Osteocyte (in vitro differentiated cells): ENCODE measurements at regions not wholly inside any gene's neighbourhood (a gene's known extent, or its start where the extent isn't known, plus 50 kb on each side); places are given as distances from the start of the nearest gene placed in this dataset.

Experiments used
- DNase-seq: peaks from one replicate; pipeline ENCODE4 v3.0.0; 2021; ENCODE audit warnings: mixed read lengths; ENCODE audit not compliant: unreplicated experiment; ENCODE audit errors: extremely low spot score
- H3K27ac Mint-ChIP-seq: one replicate; pipeline ENCODE4 v1.8.0; 2021; ENCODE audit warnings: mild to moderate bottlenecking, mixed read lengths; ENCODE audit not compliant: unreplicated experiment
- H3K27me3 Mint-ChIP-seq: one replicate; pipeline ENCODE4 v1.8.0; 2021; ENCODE audit warnings: mixed read lengths; ENCODE audit not compliant: unreplicated experiment
- H3K36me3 Mint-ChIP-seq: one replicate; pipeline ENCODE4 v1.8.0; 2021; ENCODE audit warnings: mixed read lengths; ENCODE audit not compliant: unreplicated experiment
- H3K4me1 Mint-ChIP-seq: one replicate; pipeline ENCODE4 v1.8.0; 2021; ENCODE audit warnings: mixed read lengths; ENCODE audit not compliant: unreplicated experiment
- H3K4me3 Mint-ChIP-seq: one replicate; pipeline ENCODE4 v1.8.0; 2021; ENCODE audit warnings: mild to moderate bottlenecking, moderate library complexity, mixed read lengths; ENCODE audit not compliant: unreplicated experiment
- H3K9me3 Mint-ChIP-seq: one replicate; pipeline ENCODE4 v1.8.0; 2021; ENCODE audit warnings: mixed read lengths; ENCODE audit not compliant: unreplicated experiment
- TF ChIP-seq, protein P1 (sequence below): fragments of 200-600 bp; sonication (generic); IDR thresholded peaks from 2 replicates; pipeline ENCODE4 v1.5.0; 2021; ENCODE audit warnings: antibody characterized with exemption, mild to moderate bottlenecking, moderate library complexity

DNA sequence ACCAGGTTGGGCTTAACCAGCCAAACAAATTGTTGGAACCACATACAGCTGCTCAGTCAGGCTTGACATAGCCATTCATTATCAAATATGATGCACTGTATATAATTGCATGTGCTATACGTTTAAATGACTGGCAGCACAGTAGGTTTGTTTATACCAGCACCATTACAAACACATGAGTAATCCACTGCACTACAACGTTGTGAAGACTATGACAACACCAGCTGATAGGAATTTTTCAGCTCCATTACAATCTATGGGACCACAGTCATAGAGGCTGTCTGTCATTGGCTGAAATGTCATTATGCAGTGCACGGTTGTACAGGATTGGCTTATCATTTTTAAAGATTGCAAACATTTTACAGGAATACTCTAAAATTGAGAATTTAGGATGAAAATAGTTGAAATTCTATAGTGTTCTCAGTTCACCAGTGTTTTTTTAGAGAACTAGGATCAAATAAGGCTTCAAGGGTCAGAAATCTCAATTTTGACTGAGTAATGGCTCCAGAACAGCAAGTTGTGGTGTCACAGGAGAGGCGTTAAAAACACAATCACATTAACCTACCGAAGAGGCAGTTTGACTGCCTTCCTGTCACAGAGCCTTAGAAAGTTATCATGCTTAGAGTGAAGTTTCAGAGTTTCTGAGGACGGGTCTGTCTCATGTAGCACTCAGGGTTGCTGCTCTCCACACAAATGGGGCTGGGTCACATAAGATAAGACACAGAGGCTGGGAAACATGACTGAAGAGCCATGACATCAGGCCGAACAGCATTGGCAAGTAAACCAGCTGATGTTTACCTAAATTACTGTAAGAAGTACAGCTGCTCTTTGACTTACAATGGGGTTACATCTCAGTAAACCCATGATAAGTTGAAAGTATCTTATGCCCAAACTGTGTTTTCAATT lies 60.7 kb upstream of the SMLR1 start:
- Mint-ChIP-seq H3K36me3 (no peaks in the 10 kb centered on the region), H3K4me1 (no peaks in the 10 kb centered on the region), H3K27me3 (peaks cover 10% of the 10 kb centered on the region), H3K9me3 (no peaks in the 10 kb centered on the region), H3K27ac (no peak overlapping the region), H3K4me3 (no peak overlapping the region)
- DNase-seq: no peak
- TF ChIP-seq, protein P1, sequence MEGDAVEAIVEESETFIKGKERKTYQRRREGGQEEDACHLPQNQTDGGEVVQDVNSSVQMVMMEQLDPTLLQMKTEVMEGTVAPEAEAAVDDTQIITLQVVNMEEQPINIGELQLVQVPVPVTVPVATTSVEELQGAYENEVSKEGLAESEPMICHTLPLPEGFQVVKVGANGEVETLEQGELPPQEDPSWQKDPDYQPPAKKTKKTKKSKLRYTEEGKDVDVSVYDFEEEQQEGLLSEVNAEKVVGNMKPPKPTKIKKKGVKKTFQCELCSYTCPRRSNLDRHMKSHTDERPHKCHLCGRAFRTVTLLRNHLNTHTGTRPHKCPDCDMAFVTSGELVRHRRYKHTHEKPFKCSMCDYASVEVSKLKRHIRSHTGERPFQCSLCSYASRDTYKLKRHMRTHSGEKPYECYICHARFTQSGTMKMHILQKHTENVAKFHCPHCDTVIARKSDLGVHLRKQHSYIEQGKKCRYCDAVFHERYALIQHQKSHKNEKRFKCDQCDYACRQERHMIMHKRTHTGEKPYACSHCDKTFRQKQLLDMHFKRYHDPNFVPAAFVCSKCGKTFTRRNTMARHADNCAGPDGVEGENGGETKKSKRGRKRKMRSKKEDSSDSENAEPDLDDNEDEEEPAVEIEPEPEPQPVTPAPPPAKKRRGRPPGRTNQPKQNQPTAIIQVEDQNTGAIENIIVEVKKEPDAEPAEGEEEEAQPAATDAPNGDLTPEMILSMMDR: no peak

DNA sequence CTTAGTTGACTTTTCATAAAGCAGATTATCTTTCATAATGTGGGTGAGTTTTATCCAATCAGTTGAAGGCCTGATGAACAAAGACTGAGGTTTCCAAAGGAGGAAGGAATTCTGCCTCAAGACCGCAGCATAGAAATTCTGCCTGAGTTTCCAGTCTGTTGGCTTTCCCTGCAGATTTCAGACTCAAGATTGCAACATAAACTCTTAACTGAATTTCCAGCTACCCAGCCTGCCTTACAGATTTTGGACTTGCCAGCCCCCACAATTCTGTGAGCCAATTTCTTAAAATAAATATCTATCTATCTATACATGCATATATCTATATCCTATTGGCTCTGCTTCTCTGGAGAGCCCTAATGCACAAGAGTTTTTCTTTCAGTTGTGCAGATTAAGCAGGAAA lies 57.3 kb upstream of the SMLR1 start:
- no peaks in the 10 kb centered on the region for H3K9me3 Mint-ChIP-seq
- TF ChIP-seq, protein P1: no peak
- H3K27ac Mint-ChIP-seq: no peak overlapping the region
- H3K4me3 Mint-ChIP-seq: no peak overlapping the region
- H3K36me3 Mint-ChIP-seq: no peaks in the 10 kb centered on the region
- no peaks in the 10 kb centered on the region for H3K4me1 Mint-ChIP-seq
- H3K27me3 Mint-ChIP-seq: no peaks in the 10 kb centered on the region
- DNase-seq: no peak

DNA sequence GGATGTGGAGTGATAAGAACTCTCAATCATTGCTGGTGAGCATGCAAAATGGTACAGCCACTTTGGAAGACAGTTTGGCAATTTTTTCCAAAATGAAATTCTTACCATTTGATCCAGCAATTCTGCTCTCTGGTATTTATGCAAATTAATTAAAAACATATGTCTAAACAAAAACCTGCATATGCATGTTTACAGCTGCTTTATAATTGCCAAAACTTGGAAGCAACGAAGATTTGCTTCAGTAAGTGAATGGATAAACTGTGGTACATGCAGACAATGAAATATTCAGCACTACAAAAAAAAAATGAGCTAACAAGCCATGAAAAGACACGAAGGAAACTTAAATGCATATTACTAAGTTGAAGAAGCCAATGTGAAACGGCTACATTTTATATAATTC lies 55.5 kb upstream of the SMLR1 start:
- TF ChIP-seq, protein P1: no peak
- H3K4me1 Mint-ChIP-seq: no peaks in the 10 kb centered on the region
- no peaks in the 10 kb centered on the region for H3K9me3 Mint-ChIP-seq
- no peaks in the 10 kb centered on the region for H3K36me3 Mint-ChIP-seq
- no peak overlapping the region for H3K4me3 Mint-ChIP-seq
- no peak for DNase-seq
- H3K27me3 Mint-ChIP-seq: no peaks in the 10 kb centered on the region
- H3K27ac Mint-ChIP-seq: no peak overlapping the region

DNA sequence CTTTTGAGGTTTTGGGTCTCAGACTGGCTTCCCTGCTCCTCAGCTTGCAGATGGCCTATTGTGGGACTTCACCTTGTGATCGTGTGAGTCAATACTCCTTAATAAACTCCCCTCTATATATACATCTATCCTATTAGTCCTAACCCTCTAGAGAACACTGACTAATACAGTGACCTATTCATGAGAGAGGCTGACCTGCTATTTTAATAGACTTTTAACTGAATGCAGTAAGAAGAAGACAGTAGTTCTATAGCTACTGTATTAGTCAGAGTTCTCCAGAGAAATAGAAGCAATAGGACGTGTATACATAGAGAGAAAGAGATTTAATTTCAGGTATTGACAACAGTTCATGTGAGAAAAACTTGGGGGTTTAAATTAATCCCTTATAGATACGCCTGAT lies 53.3 kb upstream of the SMLR1 start:
- no peaks in the 10 kb centered on the region for H3K36me3 Mint-ChIP-seq
- no peak overlapping the region for H3K27ac Mint-ChIP-seq
- no peak for DNase-seq
- TF ChIP-seq, protein P1: no peak
- H3K9me3 Mint-ChIP-seq: no peaks in the 10 kb centered on the region
- H3K4me1 Mint-ChIP-seq: peaks cover 3% of the 10 kb centered on the region
- H3K4me3 Mint-ChIP-seq: no peak overlapping the region
- no peaks in the 10 kb centered on the region for H3K27me3 Mint-ChIP-seq

DNA sequence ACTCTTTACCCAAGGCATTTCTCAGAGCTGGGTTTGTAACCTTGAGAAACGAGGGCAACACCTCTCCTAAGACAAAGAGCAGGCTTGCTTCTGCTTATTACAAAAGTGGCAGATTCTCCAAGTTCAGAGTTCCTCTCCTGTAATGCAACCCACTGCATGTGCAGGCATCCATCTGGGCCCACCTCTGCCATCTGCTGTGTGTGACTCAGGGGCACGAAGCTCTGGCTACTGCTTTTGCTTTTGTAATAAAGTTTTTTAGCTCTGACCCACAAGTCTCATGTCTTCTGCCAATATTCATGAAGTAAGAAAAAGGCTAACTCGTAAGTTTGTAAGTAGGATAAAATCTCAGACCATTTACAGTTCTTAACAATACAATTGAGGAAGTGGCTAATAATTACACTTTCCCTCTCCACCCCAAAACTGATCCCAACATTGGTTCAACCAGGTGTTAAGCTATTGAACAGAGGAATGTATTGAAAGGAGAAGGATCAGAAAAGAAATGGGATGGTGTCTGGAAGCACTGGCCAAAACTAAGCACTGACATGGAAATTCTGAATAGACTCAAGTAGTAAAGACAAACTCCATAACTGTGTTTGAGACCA lies 51.7 kb upstream of the SMLR1 start:
- Mint-ChIP-seq H3K36me3 (peaks cover 2% of the 10 kb centered on the region), H3K9me3 (peaks cover 10% of the 10 kb centered on the region), H3K4me3 (no peak overlapping the region), H3K27ac (no peak overlapping the region), H3K4me1 (peaks cover 14% of the 10 kb centered on the region), H3K27me3 (no peaks in the 10 kb centered on the region)
- TF ChIP-seq, protein P1: no peak
- DNase-seq: no peak
